ENCODE measurements at regions not wholly inside any gene's neighbourhood (a gene's known extent, or its start where the extent isn't known, plus 50 kb on each side); places are given as distances from the start of the nearest gene placed in this dataset.

GRCh38 chr6:120584111-120584760 is 750.0 kb downstream of the TBC1D32 start:
- TF ChIP-seq CTCF (IDR thresholded peaks at IDR 0.05) (no peak), POLR2A (IDR thresholded peaks at IDR 0.05) (no peak)

Measured in lower leg skin (tissue), 3 donors.